AG09309 (cell line): ENCODE measurements at regions not wholly inside any gene's neighbourhood (a gene's known extent, or its start where the extent isn't known, plus 50 kb on each side); places are given as distances from the start of the nearest gene placed in this dataset.

ENCODE experiments used
- DNase-seq: peaks from one replicate; pipeline ENCODE4 v3.0.0-alpha.2; 2010; ENCODE audit warnings: low read depth
- H3K4me3 ChIP-seq: 2 replicates; pipeline ENCODE4 v1.5.1; 2011; ENCODE audit warnings: mild to moderate bottlenecking, low read depth, low read length, moderate library complexity; ENCODE audit not compliant: control insufficient read depth
- TF ChIP-seq, protein P1 (sequence below): IDR thresholded peaks from 2 replicates; pipeline ENCODE4 v1.5.1; 2011; ENCODE audit warnings: mild to moderate bottlenecking, low read depth, low read length, inconsistent platforms; ENCODE audit not compliant: insufficient read depth, control insufficient read depth; ENCODE audit errors: missing control alignments

DNA sequence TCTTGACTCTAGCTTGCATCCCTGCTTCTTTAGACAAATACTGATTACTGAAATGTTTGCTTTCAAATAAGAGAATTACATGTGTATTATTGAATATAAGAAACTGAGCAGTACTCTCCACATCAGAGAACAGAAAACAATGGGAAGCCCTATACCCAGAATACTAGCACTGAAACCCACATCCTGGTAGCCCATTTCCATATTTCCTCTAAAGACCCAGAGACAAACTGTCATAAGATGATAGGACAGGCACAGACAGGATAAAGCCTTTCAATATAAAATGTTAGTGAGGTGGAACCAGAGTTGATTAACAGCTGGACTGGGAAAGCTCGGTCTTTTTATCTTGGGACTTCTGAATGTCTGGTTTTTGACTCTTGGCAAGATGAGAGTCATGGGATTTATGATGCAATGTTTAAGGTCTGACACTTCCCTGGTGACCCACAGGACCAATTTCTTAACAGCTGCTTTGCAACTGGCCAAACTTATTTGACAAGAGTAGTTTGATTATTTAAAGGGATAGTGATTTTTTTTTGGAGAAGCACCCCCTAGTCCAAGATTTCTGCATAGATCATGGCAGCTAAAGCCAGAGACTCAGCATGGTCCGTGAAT is 166.9 kb upstream of the ATXN7L3B start:
- DNase-seq, result no peak
- H3K4me3 ChIP-seq, result no peak overlapping the region
- TF ChIP-seq, protein P1, sequence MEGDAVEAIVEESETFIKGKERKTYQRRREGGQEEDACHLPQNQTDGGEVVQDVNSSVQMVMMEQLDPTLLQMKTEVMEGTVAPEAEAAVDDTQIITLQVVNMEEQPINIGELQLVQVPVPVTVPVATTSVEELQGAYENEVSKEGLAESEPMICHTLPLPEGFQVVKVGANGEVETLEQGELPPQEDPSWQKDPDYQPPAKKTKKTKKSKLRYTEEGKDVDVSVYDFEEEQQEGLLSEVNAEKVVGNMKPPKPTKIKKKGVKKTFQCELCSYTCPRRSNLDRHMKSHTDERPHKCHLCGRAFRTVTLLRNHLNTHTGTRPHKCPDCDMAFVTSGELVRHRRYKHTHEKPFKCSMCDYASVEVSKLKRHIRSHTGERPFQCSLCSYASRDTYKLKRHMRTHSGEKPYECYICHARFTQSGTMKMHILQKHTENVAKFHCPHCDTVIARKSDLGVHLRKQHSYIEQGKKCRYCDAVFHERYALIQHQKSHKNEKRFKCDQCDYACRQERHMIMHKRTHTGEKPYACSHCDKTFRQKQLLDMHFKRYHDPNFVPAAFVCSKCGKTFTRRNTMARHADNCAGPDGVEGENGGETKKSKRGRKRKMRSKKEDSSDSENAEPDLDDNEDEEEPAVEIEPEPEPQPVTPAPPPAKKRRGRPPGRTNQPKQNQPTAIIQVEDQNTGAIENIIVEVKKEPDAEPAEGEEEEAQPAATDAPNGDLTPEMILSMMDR, result no peak

DNA sequence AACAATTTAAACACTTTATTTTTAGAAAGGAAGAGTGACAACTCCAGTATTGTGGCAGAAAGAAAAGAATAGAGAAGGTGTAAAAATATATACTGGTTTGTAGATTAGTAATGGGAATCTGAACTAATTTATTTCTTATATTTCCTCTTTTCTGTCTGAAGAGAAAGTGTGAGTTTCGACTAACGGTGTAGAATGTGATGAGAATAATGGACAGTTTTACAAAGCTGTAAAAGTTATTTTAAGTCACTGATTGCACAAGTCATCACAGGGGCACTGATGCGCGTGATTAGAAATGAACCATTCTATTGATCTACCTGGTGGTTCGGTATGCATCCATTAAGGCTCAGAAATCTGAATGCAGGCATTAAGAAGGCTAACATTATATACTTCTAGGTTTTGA is 158.5 kb upstream of the ATXN7L3B start:
- DNase-seq, result no peak
- no peak overlapping the region for H3K4me3 ChIP-seq
- TF ChIP-seq, protein P1, result no peak

DNA sequence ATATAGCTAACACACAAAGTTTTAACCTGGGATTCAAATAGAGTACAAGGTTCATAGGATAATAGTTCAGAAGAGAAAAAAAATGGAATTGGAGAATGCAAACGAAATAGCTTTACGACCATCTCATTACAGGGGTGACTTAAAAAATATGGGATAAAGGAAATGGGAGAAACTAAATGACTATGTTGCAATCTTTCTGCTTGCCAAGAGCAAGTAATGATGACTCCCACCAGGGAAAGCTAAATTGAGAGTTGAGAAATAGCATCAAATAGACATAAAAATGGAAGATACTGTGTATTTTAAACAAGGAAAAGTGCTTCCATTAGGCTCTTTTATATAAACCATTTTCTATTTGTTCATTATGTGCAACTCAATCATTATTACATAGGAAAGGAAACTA is 155.7 kb upstream of the ATXN7L3B start:
- no peak for DNase-seq
- no peak overlapping the region for H3K4me3 ChIP-seq
- TF ChIP-seq, protein P1, result no peak

DNA sequence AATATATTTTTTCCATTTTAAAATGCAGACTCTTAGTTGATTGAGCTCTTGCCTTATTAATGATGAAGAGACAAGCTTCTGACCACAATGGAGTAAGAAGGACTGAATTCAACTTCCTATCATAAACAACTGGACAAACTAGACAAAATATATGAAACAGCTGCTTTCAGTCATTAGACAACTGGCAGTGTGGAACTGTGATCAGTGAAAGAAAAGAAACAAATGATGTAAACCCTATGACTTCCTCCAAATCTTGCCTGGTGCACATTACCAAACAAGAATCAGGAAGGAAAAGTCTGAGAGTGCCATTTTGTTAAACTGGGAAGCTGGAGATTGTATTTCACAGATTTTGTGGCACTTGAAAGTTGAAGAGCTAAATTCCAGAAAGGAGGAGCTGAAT is 154.7 kb upstream of the ATXN7L3B start:
- TF ChIP-seq, protein P1, result no peak
- no peak overlapping the region for H3K4me3 ChIP-seq
- DNase-seq, result no peak

DNA sequence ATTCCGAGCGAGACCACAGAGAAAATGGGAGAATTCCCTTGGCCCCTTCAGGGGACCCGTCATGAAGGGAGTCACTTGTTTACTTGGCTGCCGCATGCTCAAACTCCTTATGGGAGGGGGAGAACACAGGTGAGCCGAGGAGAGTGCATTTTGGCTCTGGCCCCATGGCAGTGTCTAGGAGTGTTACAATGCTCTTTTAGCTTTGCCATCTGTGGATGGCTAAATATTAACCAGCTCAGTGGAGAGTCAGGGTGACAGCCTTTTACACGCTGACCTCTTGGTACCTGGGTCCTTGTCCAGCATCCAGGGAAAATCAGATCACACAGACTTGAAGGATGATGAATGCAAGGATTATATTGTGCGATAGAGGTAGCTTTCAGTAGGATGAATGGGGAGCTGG is 146.4 kb upstream of the ATXN7L3B start:
- no peak for DNase-seq
- no peak overlapping the region for H3K4me3 ChIP-seq
- TF ChIP-seq, protein P1, result no peak

DNA sequence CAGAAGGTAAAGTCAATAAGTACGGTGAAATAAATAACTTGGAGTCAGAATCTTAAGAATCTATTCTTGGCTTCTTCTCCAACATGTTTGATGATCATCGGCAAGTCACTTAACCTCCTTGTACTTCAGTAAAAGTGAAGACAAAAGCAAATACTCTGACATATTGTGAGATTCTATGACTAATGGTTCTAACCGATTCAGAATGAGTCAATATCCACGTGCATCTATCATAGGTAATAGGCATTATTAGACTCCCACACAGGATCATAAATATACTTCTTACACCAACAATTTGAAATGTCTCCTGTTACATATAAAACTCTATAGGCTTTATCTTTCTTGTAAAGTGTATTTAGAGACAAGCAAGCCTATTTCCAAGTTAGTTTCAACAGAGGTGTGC is 144.4 kb upstream of the ATXN7L3B start:
- no peak for DNase-seq
- H3K4me3 ChIP-seq, result no peak overlapping the region
- TF ChIP-seq, protein P1, result no peak

DNA sequence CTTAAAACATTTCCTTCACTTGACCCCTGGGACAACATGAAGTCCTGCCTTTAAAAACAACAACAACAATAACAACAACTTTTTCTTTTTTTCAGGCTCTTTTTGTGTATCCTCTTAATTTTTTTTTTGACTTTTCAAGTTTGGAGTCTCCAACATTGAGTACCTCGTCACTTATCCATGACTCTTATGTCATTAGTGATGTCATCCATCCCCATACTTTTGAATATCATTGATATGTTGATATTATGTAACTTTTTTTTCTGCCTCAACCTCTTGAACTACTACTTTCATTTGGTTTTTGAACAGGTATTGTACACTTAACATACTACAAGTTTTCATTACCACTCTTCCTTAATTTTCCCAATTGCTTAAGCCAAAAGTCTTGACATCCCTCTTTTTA is 143.0 kb upstream of the ATXN7L3B start:
- no peak overlapping the region for H3K4me3 ChIP-seq
- DNase-seq, result no peak
- TF ChIP-seq, protein P1, result no peak
